Fibroblast of lung (primary cell): ENCODE measurements at regions not wholly inside any gene's neighbourhood (a gene's known extent, or its start where the extent isn't known, plus 50 kb on each side); places are given as distances from the start of the nearest gene placed in this dataset.

Source experiments
- EZH2 ChIP-seq: IDR thresholded peaks from 2 replicates; pipeline ENCODE4 v1.5.1; 2012; ENCODE audit warnings: low read length, control low read depth, mild to moderate bottlenecking; ENCODE audit errors: missing control alignments
- TF ChIP-seq, protein P1 (sequence below), 2 donors: IDR thresholded peaks in 1 of 2; conservative IDR thresholded peaks in 1 of 2; 1 replicate in 1 of 2; 2 replicates in 1 of 2; pipeline ENCODE4 v1.5.1; 2011 to 2012; ENCODE audit warnings: low read length in 2 of 2, control low read depth in 1 of 2, inconsistent platforms in 1 of 2, low read depth in 1 of 2, mild to moderate bottlenecking in 1 of 2

DNA sequence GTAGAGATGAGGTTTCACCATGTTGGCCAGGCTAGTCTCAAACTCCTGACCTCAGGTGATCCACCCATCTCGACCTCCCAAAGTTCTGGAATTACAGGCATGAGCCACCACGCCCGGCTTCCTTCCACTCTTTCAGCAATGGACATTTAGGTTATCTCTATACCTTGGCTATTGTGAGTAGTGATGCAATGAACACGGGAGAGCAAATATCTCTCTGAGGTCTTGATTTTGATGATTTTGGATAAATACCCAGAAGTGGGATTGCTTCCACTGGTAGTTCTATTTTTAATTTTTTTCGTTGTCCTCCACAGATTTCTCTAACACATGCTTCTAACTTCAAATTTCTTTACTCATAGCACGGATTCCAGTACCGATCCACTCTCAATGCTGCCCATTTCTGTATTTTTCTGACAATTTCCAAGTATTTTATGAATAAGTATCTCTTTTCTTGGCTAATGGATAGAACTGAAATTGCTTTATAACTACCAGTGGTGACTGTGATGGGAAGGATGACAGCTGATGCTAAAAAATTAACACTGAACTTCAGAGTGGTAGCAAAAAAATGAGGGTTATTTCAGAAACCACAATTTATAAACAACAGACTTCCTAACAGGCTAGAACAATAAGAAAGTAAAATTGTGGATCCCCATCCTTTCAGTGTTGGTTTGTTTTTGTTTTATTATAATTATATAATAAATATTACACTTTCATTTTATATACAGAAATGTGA is 327.5 kb upstream of the RUNX1 start:
- TF ChIP-seq, protein P1, sequence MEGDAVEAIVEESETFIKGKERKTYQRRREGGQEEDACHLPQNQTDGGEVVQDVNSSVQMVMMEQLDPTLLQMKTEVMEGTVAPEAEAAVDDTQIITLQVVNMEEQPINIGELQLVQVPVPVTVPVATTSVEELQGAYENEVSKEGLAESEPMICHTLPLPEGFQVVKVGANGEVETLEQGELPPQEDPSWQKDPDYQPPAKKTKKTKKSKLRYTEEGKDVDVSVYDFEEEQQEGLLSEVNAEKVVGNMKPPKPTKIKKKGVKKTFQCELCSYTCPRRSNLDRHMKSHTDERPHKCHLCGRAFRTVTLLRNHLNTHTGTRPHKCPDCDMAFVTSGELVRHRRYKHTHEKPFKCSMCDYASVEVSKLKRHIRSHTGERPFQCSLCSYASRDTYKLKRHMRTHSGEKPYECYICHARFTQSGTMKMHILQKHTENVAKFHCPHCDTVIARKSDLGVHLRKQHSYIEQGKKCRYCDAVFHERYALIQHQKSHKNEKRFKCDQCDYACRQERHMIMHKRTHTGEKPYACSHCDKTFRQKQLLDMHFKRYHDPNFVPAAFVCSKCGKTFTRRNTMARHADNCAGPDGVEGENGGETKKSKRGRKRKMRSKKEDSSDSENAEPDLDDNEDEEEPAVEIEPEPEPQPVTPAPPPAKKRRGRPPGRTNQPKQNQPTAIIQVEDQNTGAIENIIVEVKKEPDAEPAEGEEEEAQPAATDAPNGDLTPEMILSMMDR (conservative IDR thresholded peaks at IDR 0.05 in 1 of 2, IDR thresholded peaks at IDR 0.05 in 1 of 2; ENCODE audit: low read depth in 1 of 2, low read length in 2 of 2): no peak
- TF ChIP-seq EZH2: no peak
